GM20000 (cell line): ENCODE measurements at regions not wholly inside any gene's neighbourhood (a gene's known extent, or its start where the extent isn't known, plus 50 kb on each side); places are given as distances from the start of the nearest gene placed in this dataset.
"Not testable (repeated sequence)": the region's sequence is repeated elsewhere in the genome, so short reads cannot be mapped to it uniquely, and the experiment has no call there.

ENCODE experiments used
- DNase-seq: peaks from one replicate; pipeline ENCODE4 v3.0.0; 2012; ENCODE audit warnings: low spot score
- CTCF ChIP-seq: IDR thresholded peaks from 2 replicates; pipeline ENCODE4 v1.5.1; 2012; ENCODE audit warnings: mild to moderate bottlenecking, control low read depth; ENCODE audit errors: extremely low read depth, missing control alignments

GRCh38 chrX:6946168-6946567 is 201.3 kb upstream of the STS start:
- no peak for DNase-seq
- no peak for TF ChIP-seq CTCF

- no peak for DNase-seq
These were observed 206.5 kb upstream of the STS start for GRCh38 chrX:6941041-6941440.

GRCh38 chrX:6932942-6933341 is 214.6 kb upstream of the STS start:
- DNase-seq: not testable (repeated sequence)

More at GRCh38 chrX:6941041-6941440, 206.5 kb upstream of the STS start:
- TF ChIP-seq CTCF: no peak

- TF ChIP-seq CTCF: no peak
- DNase-seq: no peak
These were observed 217.1 kb upstream of the STS start for GRCh38 chrX:6930307-6930849.

GRCh38 chrX:6924443-6925077 is 223.0 kb upstream of the STS start:
- no peak for TF ChIP-seq CTCF

GRCh38 chrX:6917666-6918065 is 229.8 kb upstream of the STS start:
- DNase-seq: no peak
- TF ChIP-seq CTCF: no peak

More at GRCh38 chrX:6924443-6925077, 223.0 kb upstream of the STS start:
- DNase-seq: no peak

GRCh38 chrX:6910218-6910617 is 237.3 kb upstream of the STS start:
- TF ChIP-seq CTCF: no peak
- no peak for DNase-seq

GRCh38 chrX:6909396-6909795 is 238.1 kb upstream of the STS start:
- TF ChIP-seq CTCF: no peak
- no peak for DNase-seq
